ENCODE measurements at regions not wholly inside any gene's neighbourhood (a gene's known extent, or its start where the extent isn't known, plus 50 kb on each side); places are given as distances from the start of the nearest gene placed in this dataset.

GRCh38 chr13:22108283-22108942 lies 437.5 kb downstream of the FGF9 start:
- no peak overlapping the region for H3K4me3 ChIP-seq (ENCODE audit: extremely low read depth, insufficient read depth, low read length, poor library complexity, severe bottlenecking)
- H3K9me3 ChIP-seq (ENCODE audit: control insufficient read depth, low read length): no peaks in the 10 kb centered on the region
- peak overlapping the region; percentile 91 for H3K27ac ChIP-seq (ENCODE audit: low read depth, low read length, severe bottlenecking)
- H3K4me1 ChIP-seq (ENCODE audit: control insufficient read depth, insufficient read depth, low read length, poor library complexity, severe bottlenecking): peaks cover 29% of the 10 kb centered on the region
- H3K36me3 ChIP-seq (ENCODE audit: control insufficient read depth, insufficient read depth, low read length): no peaks in the 10 kb centered on the region
- 100% methylated on average over 1 of the region's 3 CpGs; no CpG with 5 or more reads in 1 of the 2 experiments for WGBS, 2 experiments (ENCODE audit: insufficient coverage in 2 of 2)

- WGBS, 2 experiments (ENCODE audit: insufficient coverage in 2 of 2): 87 to 100% methylated on average over 1 to 3 of the region's 4 CpGs
- Histone ChIP-seq H3K9me3 (ENCODE audit: control insufficient read depth, low read length) (no peaks in the 10 kb centered on the region), H3K4me1 (ENCODE audit: control insufficient read depth, insufficient read depth, low read length, poor library complexity, severe bottlenecking) (peaks cover 23% of the 10 kb centered on the region), H3K36me3 (ENCODE audit: control insufficient read depth, insufficient read depth, low read length) (no peaks in the 10 kb centered on the region), H3K27ac (ENCODE audit: low read depth, low read length, severe bottlenecking) (peak overlapping the region; percentile 91), H3K4me3 (ENCODE audit: extremely low read depth, insufficient read depth, low read length, poor library complexity, severe bottlenecking) (no peak overlapping the region)
These were observed 438.1 kb downstream of the FGF9 start for GRCh38 chr13:22108979-22109378.

- Histone ChIP-seq H3K9me3 (ENCODE audit: control insufficient read depth, low read length) (no peaks in the 10 kb centered on the region), H3K4me1 (ENCODE audit: control insufficient read depth, insufficient read depth, low read length, poor library complexity, severe bottlenecking) (peaks cover 26% of the 10 kb centered on the region), H3K27ac (ENCODE audit: low read depth, low read length, severe bottlenecking) (no peak overlapping the region), H3K4me3 (ENCODE audit: extremely low read depth, insufficient read depth, low read length, poor library complexity, severe bottlenecking) (no peak overlapping the region), H3K36me3 (ENCODE audit: control insufficient read depth, insufficient read depth, low read length) (no peaks in the 10 kb centered on the region)
- 86 to 98% methylated on average over 4 to 5 of the region's 6 CpGs for WGBS, 2 experiments (ENCODE audit: insufficient coverage in 2 of 2)
These were observed 439.5 kb downstream of the FGF9 start for GRCh38 chr13:22110368-22110767.

DNA sequence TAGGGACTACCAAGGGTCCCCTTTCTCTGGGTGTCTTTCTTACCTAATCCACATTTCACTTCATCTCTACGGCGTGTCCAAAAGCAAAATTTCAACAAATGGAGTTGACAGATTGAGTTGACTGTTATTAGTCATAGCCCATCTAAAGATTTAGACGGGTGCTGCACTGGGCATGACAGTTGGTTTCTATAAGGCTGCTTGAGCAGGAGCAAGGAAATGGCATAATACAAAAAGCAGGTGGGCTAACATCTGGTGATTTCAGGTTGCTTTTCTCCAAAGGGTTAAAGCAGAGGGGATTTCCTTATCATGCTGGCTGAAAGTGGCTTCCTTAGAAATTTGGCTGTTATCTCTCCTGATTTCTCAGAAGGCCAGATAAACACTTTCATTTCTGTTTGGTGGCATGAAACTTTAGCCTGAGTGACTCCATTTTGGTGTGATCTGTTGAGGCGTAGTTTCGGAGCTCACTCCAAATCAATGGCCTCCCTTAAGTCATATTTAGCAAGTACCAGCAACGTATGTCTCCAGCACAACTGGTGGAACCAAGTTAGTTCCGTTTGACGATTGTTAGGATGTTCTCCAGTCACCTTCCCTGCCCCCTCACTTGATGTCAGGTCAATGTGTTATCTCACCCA lies 440.4 kb downstream of the FGF9 start:
- peaks cover 26% of the 10 kb centered on the region for H3K4me1 ChIP-seq (ENCODE audit: control insufficient read depth, insufficient read depth, low read length, poor library complexity, severe bottlenecking)
- WGBS, 2 experiments (ENCODE audit: insufficient coverage in 2 of 2): 93 to 98% methylated on average over 6 to 7 of the region's 8 CpGs
- H3K27ac ChIP-seq (ENCODE audit: low read depth, low read length, severe bottlenecking): no peak overlapping the region
- H3K4me3 ChIP-seq (ENCODE audit: extremely low read depth, insufficient read depth, low read length, poor library complexity, severe bottlenecking): no peak overlapping the region
- H3K9me3 ChIP-seq (ENCODE audit: control insufficient read depth, low read length): no peaks in the 10 kb centered on the region
- H3K36me3 ChIP-seq (ENCODE audit: control insufficient read depth, insufficient read depth, low read length): no peaks in the 10 kb centered on the region

DNA sequence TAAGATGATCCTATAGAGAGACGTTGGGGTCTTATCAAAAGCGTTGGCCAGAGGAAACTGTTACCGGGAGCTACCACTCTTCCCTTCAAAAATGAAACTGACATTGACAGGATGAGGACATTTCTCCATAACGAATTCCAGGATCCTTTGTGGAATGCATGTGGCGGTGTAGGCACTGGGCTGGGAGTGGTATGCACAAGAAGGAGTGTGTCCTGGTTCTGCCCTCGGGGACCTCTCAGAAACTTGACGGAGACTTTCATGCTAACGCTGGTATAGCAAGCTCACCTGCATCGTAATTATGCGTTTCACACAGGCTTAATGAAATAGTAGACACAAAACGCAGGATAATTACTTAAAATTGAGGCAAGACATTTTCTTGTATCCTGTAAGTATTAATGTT lies 441.1 kb downstream of the FGF9 start:
- no peaks in the 10 kb centered on the region for H3K9me3 ChIP-seq (ENCODE audit: control insufficient read depth, low read length)
- H3K4me1 ChIP-seq (ENCODE audit: control insufficient read depth, insufficient read depth, low read length, poor library complexity, severe bottlenecking): peaks cover 24% of the 10 kb centered on the region
- no peak overlapping the region for H3K27ac ChIP-seq (ENCODE audit: low read depth, low read length, severe bottlenecking)
- H3K4me3 ChIP-seq (ENCODE audit: extremely low read depth, insufficient read depth, low read length, poor library complexity, severe bottlenecking): no peak overlapping the region
- H3K36me3 ChIP-seq (ENCODE audit: control insufficient read depth, insufficient read depth, low read length): no peaks in the 10 kb centered on the region
- WGBS, 2 experiments (ENCODE audit: insufficient coverage in 2 of 2): 94% methylated on average over 10 of the region's 11 CpGs

DNA sequence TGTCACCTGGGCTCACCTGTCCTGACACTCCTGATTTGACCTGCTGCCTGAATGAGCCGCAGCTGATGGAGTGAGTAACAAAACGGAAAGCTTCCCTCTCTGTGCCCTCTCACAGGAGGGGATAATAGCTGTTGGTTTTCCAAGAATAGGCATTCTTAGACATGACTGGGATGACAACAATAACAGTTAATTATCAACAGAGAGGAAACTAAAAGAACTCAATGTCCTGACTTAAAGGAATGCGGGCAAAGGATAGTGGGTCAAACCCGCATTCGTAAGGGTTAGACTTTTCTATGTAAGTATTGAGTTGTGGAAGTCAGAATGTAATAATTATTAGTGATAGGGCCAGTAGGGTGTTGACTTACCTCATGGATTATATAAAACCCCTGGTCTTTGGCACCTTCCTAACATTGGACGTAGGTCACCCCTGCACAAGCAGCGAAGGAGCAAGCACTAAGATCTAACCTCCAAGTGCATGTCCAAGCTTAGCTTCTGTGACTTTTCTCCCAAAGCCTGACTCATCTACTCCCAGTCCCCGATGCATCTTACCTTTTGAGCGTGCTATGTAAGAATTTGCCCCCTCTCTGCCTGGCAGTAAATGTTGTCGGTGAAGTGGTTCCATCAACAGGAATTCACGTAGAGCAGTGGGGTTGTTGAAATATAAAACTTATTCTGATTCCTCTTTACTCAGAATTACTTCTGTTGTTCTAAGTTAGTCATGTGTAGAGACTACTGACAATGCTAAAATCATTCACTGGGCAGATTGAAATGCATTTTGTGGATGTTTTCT lies 442.3 kb downstream of the FGF9 start:
- WGBS, 2 experiments (ENCODE audit: insufficient coverage in 2 of 2): 91 to 96% methylated on average over 6 of the region's 11 CpGs
- H3K4me1 ChIP-seq (ENCODE audit: control insufficient read depth, insufficient read depth, low read length, poor library complexity, severe bottlenecking): peaks cover 23% of the 10 kb centered on the region
- no peak overlapping the region for H3K27ac ChIP-seq (ENCODE audit: low read depth, low read length, severe bottlenecking)
- H3K4me3 ChIP-seq (ENCODE audit: extremely low read depth, insufficient read depth, low read length, poor library complexity, severe bottlenecking): no peak overlapping the region
- H3K9me3 ChIP-seq (ENCODE audit: control insufficient read depth, low read length): no peaks in the 10 kb centered on the region
- no peaks in the 10 kb centered on the region for H3K36me3 ChIP-seq (ENCODE audit: control insufficient read depth, insufficient read depth, low read length)

- Histone ChIP-seq H3K36me3 (ENCODE audit: control insufficient read depth, insufficient read depth, low read length) (no peaks in the 10 kb centered on the region), H3K9me3 (ENCODE audit: control insufficient read depth, low read length) (no peaks in the 10 kb centered on the region), H3K4me3 (ENCODE audit: extremely low read depth, insufficient read depth, low read length, poor library complexity, severe bottlenecking) (no peak overlapping the region), H3K4me1 (ENCODE audit: control insufficient read depth, insufficient read depth, low read length, poor library complexity, severe bottlenecking) (peaks cover 13% of the 10 kb centered on the region), H3K27ac (ENCODE audit: low read depth, low read length, severe bottlenecking) (peak overlapping the region; percentile 52)
- WGBS, 2 experiments (ENCODE audit: insufficient coverage in 2 of 2): 100% methylated on average over 1 of the region's 9 CpGs
These were observed 443.9 kb downstream of the FGF9 start for GRCh38 chr13:22114630-22115311.

DNA sequence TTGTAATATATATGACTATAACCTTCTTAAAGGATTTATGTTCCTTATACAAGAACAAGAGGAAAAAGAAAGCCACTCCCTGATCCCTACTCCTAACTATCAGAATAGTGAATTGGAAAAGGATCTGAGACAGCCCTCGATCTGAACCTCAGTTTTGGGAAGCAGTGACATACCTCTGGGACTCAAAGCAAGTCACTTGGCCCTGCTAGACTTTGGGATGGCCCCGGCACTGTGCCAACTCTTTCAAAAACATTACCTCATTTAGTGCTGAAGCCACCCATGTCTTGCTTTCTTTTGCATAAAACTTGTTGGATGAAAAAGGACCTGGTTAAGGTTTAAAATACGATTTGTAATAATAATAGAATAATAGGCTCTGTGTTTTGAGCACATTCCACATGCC lies 447.3 kb downstream of the FGF9 start:
- H3K9me3 ChIP-seq (ENCODE audit: control insufficient read depth, low read length): no peaks in the 10 kb centered on the region
- WGBS, 2 experiments (ENCODE audit: insufficient coverage in 2 of 2): 86 to 91% methylated on average over 1 of the region's 3 CpGs
- no peaks in the 10 kb centered on the region for H3K36me3 ChIP-seq (ENCODE audit: control insufficient read depth, insufficient read depth, low read length)
- peaks cover 10% of the 10 kb centered on the region for H3K4me1 ChIP-seq (ENCODE audit: control insufficient read depth, insufficient read depth, low read length, poor library complexity, severe bottlenecking)
- H3K27ac ChIP-seq (ENCODE audit: low read depth, low read length, severe bottlenecking): no peak overlapping the region
- H3K4me3 ChIP-seq (ENCODE audit: extremely low read depth, insufficient read depth, low read length, poor library complexity, severe bottlenecking): no peak overlapping the region

- peaks cover 7% of the 10 kb centered on the region for H3K4me1 ChIP-seq (ENCODE audit: control insufficient read depth, insufficient read depth, low read length, poor library complexity, severe bottlenecking)
- no peak overlapping the region for H3K4me3 ChIP-seq (ENCODE audit: extremely low read depth, insufficient read depth, low read length, poor library complexity, severe bottlenecking)
- WGBS, 2 experiments (ENCODE audit: insufficient coverage in 2 of 2): 84 to 85% methylated on average over 5 to 6 of the region's 7 CpGs
- no peak overlapping the region for H3K27ac ChIP-seq (ENCODE audit: low read depth, low read length, severe bottlenecking)
- no peaks in the 10 kb centered on the region for H3K9me3 ChIP-seq (ENCODE audit: control insufficient read depth, low read length)
- H3K36me3 ChIP-seq (ENCODE audit: control insufficient read depth, insufficient read depth, low read length): no peaks in the 10 kb centered on the region
These were observed 449.8 kb downstream of the FGF9 start for GRCh38 chr13:22120646-22121045.

DNA sequence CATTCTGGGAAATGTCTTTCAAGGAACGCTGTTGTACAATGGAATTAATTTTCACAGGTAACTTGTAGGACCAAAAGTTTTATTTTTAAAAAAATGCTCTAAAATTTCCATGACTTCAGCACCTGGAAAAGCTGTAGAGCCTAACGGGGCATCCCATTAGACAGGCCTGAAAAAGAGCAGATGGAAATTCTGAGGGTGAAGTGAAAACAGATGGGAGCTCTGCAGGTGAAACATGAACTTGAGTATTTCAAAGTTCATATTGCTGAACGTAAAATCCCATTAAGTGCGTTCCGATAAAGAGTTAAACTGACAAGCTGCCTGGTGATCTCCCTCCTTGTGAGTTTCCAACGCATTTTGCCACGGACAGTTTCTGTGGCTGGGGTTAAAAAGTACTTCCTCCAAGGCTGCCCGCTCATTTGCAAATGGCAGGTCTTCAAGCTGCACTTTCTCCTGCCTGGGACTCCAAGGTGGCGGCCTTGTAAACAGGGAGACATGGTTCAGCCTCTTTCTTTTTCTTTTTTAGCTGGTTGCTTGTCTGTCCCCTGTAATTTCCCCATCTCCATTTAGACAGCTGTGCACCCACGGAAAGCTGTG lies 450.4 kb downstream of the FGF9 start:
- WGBS, 2 experiments (ENCODE audit: insufficient coverage in 2 of 2): 91 to 94% methylated on average over 8 to 9 of the region's 10 CpGs
- H3K27ac ChIP-seq (ENCODE audit: low read depth, low read length, severe bottlenecking): no peak overlapping the region
- peaks cover 7% of the 10 kb centered on the region for H3K4me1 ChIP-seq (ENCODE audit: control insufficient read depth, insufficient read depth, low read length, poor library complexity, severe bottlenecking)
- no peaks in the 10 kb centered on the region for H3K9me3 ChIP-seq (ENCODE audit: control insufficient read depth, low read length)
- H3K4me3 ChIP-seq (ENCODE audit: extremely low read depth, insufficient read depth, low read length, poor library complexity, severe bottlenecking): no peak overlapping the region
- no peaks in the 10 kb centered on the region for H3K36me3 ChIP-seq (ENCODE audit: control insufficient read depth, insufficient read depth, low read length)

All from mesodermal cell (in vitro differentiated cells).